ENCODE measurements at regions not wholly inside any gene's neighbourhood (a gene's known extent, or its start where the extent isn't known, plus 50 kb on each side); places are given as distances from the start of the nearest gene placed in this dataset.

DNA sequence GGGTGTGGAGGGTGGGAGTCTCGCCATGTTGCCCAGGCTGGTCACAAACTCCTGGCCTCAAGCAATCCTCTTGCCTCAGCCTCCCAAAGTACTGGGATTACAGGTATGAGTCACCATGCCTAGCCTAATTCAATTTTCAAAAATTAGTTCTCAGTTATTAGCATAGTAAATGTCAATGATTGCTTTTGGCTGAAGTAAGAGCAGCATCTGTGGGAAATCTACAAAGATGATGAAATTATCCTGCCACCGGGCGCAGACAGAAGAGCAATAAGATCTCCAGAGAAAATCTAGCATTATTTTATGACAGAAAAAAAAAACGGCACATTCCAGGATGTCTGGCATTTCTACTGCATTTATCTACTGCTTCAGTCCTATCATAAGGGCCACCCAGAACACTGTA lies 97.9 kb upstream of the DAAM1 start:
- TF ChIP-seq, protein P1, sequence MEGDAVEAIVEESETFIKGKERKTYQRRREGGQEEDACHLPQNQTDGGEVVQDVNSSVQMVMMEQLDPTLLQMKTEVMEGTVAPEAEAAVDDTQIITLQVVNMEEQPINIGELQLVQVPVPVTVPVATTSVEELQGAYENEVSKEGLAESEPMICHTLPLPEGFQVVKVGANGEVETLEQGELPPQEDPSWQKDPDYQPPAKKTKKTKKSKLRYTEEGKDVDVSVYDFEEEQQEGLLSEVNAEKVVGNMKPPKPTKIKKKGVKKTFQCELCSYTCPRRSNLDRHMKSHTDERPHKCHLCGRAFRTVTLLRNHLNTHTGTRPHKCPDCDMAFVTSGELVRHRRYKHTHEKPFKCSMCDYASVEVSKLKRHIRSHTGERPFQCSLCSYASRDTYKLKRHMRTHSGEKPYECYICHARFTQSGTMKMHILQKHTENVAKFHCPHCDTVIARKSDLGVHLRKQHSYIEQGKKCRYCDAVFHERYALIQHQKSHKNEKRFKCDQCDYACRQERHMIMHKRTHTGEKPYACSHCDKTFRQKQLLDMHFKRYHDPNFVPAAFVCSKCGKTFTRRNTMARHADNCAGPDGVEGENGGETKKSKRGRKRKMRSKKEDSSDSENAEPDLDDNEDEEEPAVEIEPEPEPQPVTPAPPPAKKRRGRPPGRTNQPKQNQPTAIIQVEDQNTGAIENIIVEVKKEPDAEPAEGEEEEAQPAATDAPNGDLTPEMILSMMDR (conservative IDR thresholded peaks at IDR 0.05): no peak
- H3K27ac ChIP-seq: no peak overlapping the region

DNA sequence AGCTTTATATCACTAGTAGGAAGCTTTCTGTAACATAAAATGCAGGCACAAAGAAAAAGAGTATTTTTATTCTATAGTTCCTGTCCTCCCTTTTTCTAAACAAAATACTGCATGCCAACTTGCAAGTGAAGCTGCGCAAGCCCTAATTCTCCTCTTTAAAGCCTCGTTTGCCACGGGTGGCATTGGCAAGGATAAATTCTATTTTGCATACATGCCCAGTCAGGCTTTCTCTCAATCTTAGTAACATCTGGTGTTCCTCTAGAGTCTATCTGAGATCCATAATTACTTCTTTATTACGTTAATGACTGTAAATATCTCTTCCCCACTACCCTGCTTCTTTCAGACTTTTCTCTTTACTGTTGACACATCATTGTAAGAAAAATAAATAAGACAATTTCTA lies 97.1 kb upstream of the DAAM1 start:
- TF ChIP-seq, protein P1 (conservative IDR thresholded peaks at IDR 0.05): no peak

DNA sequence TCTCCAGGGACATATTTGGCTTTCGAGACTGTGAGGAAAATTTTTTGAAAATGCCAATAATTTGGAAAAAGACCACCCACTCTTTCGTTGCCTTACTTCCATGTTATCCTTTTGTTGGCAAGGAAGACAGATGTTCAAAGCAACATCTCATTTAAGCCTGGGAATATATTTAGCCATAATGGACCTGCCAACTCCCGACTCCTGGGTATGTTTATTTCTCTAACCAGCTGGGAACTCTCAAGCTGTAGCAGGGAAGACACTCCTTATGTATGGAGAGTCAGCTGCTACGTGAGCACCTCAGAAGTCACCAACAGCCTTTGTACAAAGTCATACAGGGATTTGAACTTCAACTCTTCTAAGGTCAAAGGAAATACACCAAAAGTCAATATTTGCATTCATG lies 96.5 kb upstream of the DAAM1 start:
- TF ChIP-seq, protein P1 (conservative IDR thresholded peaks at IDR 0.05): no peak
- no peak overlapping the region for H3K27ac ChIP-seq

More for the DNA sequence above, 97.1 kb upstream of the DAAM1 start:
- no peak overlapping the region for H3K27ac ChIP-seq

DNA sequence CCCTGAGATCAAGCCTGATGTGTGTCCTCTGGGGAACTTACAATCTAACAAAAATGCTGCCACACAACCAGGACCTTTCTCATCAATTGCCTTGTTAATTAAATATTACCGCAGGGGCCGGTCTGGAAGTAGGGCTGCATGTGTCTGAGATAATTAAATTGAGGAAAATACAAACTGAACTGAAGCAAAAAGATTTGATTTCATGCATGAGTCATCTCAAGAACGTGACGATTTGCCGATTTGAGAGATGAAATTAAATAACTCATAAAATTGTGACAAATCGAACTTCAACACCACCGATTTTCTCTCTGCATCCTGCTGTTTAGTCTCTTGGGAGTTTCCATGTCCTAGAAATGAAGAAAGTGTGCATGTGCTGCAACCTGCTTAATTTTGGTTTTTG lies 94.6 kb upstream of the DAAM1 start:
- H3K27ac ChIP-seq: no peak overlapping the region
- TF ChIP-seq, protein P1 (conservative IDR thresholded peaks at IDR 0.05): no peak

DNA sequence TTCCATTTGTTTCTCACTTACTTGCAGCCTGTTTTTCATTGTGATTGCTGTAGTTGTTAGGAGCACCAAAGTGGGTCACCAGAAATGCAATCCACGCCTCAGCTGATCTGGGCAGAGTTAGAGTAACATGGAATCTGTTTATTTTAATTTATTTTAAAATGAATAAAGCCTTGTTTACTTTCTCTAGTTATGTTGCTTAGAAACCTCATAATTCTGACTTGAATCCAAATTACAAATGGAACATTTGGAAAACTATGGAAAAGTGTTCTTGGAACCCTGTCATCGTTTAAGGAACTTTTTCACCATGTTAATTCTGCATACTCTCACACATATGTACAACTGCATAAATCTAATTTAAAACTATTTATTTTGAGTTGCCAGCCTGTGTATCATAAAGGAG lies 92.2 kb upstream of the DAAM1 start:
- TF ChIP-seq, protein P1 (conservative IDR thresholded peaks at IDR 0.05): no peak

DNA sequence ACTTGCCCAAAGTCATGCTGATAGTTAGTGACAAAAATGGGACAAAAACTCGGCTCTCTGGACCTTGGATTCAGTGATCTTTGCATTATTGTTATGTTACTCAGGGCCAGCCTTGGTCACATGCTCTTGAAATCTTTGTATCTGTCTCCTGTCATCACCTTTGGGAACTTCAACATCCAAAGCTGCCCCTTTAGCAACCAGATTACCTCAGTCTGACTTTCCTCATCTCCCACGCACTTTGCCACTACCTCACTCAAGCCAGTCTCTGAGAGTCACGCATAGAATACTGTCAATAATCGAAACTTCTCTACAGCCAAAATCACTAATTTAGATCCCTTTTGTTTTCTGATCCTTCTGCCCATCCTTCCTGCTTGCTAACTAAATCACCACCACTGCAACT lies 90.8 kb upstream of the DAAM1 start:
- H3K27ac ChIP-seq: no peak overlapping the region
- TF ChIP-seq, protein P1 (conservative IDR thresholded peaks at IDR 0.05): no peak

More for the DNA sequence above, 92.2 kb upstream of the DAAM1 start:
- no peak overlapping the region for H3K27ac ChIP-seq

DNA sequence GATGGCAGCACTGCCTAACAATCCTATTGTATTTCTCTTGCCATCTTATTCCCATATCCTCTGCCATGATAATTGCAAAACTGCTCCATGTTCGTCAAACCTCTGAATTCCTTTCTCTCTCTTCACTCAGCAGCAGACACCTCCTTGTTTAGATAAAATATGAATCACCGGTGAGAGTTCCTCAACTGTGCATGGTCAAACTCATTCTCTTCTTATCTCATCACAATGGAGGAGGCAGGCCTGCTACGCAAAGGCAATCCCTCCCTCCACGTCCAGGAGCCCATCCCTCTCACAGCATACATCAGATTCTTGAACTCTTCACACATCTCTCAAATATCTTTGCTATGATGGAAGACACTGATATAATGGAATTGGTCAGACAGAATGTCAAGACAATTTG lies 90.1 kb upstream of the DAAM1 start:
- no peak overlapping the region for H3K27ac ChIP-seq
- TF ChIP-seq, protein P1 (conservative IDR thresholded peaks at IDR 0.05): no peak

DNA sequence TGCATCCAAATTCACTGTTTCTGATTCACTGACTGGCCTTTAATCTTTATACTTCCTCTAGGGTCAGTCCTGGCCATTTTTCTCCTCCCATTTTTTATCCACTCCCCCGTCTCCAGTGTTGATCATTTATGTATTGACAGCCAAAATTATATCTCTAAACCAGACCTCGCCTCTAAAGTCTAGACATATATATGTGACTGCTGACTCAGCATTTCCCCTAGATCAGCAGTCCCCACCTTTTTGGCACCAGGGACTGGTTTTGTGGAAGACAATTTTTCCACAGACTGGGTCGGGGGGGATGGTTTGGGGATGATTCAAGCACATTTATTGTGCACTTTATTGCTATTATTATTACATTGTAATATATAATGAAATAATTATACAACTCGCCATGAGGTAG lies 88.3 kb upstream of the DAAM1 start:
- no peak overlapping the region for H3K27ac ChIP-seq
- TF ChIP-seq, protein P1 (conservative IDR thresholded peaks at IDR 0.05): no peak

All from VCaP (cell line).